ENCODE measurements at regions not wholly inside any gene's neighbourhood (a gene's known extent, or its start where the extent isn't known, plus 50 kb on each side); places are given as distances from the start of the nearest gene placed in this dataset.

DNA sequence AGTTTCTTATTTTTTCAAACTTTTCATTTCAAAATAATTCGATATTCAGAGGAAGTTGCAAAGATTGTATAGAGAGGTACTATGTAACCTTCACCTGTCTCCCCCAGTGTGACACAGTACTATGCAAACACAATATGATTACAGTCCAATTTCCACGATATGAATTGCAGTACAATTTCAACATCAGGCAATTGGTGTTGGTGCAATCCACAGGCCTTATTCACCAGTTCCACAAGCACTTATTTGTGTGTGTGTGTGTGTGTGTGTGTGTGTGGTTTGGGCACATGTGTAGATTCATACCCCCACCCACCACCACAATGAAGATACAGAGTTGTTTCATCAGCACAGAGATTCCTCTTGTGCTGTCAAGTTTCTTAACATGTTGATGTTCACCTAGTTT, 69.7 kb upstream of the ARL4C start:
- Histone ChIP-seq H3K9me3 (ENCODE audit: low read length) (no peaks in the 10 kb centered on the region), H3K27ac (ENCODE audit: low read length) (no peak overlapping the region)

DNA sequence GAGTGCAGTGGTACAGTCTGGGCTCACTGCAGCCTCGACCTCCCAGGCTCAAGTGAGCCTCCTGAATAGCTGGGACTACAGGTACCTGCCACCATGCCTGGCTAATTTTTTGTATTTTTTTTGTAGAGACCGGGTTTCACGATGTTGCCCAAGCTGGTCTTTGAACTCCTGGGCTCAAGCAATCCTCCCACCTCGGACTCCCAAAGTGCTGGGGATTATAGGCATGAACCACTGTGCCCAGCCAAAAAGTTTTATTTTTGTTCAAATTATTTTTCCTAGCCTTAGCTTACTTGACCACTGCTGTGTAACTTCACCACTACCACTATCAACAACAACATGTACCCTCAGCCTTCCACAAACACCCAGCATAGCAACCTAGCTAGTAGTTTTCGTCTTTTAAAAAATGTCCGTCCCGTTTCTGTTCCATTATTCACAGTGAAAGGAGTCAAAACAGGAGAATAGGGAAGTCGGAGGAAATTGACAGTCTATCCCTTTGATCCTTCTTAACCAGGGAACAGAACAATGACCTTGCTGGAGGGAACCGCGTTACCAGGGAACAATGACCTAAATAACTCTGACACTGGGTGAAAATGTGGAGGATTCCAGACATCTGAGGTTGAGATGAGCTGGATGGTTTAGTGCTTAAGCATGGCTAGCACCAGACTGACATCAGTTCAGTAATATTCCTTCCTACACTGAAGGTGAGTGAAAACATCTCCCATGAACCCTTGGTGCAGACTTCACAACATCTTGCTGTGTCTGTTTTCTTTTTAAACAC, 69.2 kb upstream of the ARL4C start:
- Histone ChIP-seq H3K9me3 (ENCODE audit: low read length) (no peaks in the 10 kb centered on the region), H3K36me3 (ENCODE audit: insufficient read depth, low read length) (no peaks in the 10 kb centered on the region), H3K27ac (ENCODE audit: low read length) (no peak overlapping the region), H3F3A (ENCODE audit: insufficient read depth, low read length, poor library complexity, severe bottlenecking) (no peaks in the 10 kb centered on the region), H3K79me2 (replicated peaks; ENCODE audit: insufficient read depth, low read length) (no peaks in the 10 kb centered on the region), H3K9ac (ENCODE audit: low read length) (no peak overlapping the region), H2AFZ (ENCODE audit: low read depth, low read length) (no peak overlapping the region), H4K20me1 (ENCODE audit: insufficient read depth) (no peaks in the 10 kb centered on the region), H3K4me3 (ENCODE audit: low read length) (no peak overlapping the region), H3K9me2 (ENCODE audit: insufficient read depth, low read length) (no peaks in the 10 kb centered on the region), H3K27me3 (ENCODE audit: insufficient read depth, low read depth, low read length) (no peaks in the 10 kb centered on the region), H3K4me2 (ENCODE audit: low read length) (no peak overlapping the region)
- TF ChIP-seq, protein P1, sequence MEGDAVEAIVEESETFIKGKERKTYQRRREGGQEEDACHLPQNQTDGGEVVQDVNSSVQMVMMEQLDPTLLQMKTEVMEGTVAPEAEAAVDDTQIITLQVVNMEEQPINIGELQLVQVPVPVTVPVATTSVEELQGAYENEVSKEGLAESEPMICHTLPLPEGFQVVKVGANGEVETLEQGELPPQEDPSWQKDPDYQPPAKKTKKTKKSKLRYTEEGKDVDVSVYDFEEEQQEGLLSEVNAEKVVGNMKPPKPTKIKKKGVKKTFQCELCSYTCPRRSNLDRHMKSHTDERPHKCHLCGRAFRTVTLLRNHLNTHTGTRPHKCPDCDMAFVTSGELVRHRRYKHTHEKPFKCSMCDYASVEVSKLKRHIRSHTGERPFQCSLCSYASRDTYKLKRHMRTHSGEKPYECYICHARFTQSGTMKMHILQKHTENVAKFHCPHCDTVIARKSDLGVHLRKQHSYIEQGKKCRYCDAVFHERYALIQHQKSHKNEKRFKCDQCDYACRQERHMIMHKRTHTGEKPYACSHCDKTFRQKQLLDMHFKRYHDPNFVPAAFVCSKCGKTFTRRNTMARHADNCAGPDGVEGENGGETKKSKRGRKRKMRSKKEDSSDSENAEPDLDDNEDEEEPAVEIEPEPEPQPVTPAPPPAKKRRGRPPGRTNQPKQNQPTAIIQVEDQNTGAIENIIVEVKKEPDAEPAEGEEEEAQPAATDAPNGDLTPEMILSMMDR (IDR thresholded peaks at IDR 0.05; ENCODE audit: poor library complexity, severe bottlenecking): no peak
- TF ChIP-seq, protein P2, sequence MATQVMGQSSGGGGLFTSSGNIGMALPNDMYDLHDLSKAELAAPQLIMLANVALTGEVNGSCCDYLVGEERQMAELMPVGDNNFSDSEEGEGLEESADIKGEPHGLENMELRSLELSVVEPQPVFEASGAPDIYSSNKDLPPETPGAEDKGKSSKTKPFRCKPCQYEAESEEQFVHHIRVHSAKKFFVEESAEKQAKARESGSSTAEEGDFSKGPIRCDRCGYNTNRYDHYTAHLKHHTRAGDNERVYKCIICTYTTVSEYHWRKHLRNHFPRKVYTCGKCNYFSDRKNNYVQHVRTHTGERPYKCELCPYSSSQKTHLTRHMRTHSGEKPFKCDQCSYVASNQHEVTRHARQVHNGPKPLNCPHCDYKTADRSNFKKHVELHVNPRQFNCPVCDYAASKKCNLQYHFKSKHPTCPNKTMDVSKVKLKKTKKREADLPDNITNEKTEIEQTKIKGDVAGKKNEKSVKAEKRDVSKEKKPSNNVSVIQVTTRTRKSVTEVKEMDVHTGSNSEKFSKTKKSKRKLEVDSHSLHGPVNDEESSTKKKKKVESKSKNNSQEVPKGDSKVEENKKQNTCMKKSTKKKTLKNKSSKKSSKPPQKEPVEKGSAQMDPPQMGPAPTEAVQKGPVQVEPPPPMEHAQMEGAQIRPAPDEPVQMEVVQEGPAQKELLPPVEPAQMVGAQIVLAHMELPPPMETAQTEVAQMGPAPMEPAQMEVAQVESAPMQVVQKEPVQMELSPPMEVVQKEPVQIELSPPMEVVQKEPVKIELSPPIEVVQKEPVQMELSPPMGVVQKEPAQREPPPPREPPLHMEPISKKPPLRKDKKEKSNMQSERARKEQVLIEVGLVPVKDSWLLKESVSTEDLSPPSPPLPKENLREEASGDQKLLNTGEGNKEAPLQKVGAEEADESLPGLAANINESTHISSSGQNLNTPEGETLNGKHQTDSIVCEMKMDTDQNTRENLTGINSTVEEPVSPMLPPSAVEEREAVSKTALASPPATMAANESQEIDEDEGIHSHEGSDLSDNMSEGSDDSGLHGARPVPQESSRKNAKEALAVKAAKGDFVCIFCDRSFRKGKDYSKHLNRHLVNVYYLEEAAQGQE (IDR thresholded peaks at IDR 0.05; ENCODE audit: borderline replicate concordance): no peak
- TF ChIP-seq TAF1 (IDR thresholded peaks at IDR 0.05; ENCODE audit: low read depth) (no peak), MXI1 (conservative IDR thresholded peaks at IDR 0.05; ENCODE audit: poor library complexity, severe bottlenecking) (no peak), EZH2 (IDR thresholded peaks at IDR 0.05; ENCODE audit: borderline replicate concordance, insufficient read depth, low read length, poor library complexity, severe bottlenecking) (no peak), SMC3 (conservative IDR thresholded peaks at IDR 0.05; ENCODE audit: poor library complexity) (no peak), RAD21 (conservative IDR thresholded peaks at IDR 0.05) (no peak), POLR2AphosphoS5 (IDR thresholded peaks at IDR 0.05) (no peak), EP300 (conservative IDR thresholded peaks at IDR 0.05; ENCODE audit: poor library complexity, severe bottlenecking) (no peak)

More for the DNA sequence above, 69.7 kb upstream of the ARL4C start:
- Histone ChIP-seq H3K9ac (ENCODE audit: low read length) (no peak overlapping the region), H3K4me2 (ENCODE audit: low read length) (no peak overlapping the region), H3K9me2 (ENCODE audit: insufficient read depth, low read length) (no peaks in the 10 kb centered on the region), H3K36me3 (ENCODE audit: insufficient read depth, low read length) (no peaks in the 10 kb centered on the region), H3K27me3 (ENCODE audit: insufficient read depth, low read depth, low read length) (no peaks in the 10 kb centered on the region), H2AFZ (ENCODE audit: low read depth, low read length) (no peak overlapping the region), H3K79me2 (replicated peaks; ENCODE audit: insufficient read depth, low read length) (no peaks in the 10 kb centered on the region), H4K20me1 (ENCODE audit: insufficient read depth) (no peaks in the 10 kb centered on the region), H3K4me3 (ENCODE audit: low read length) (no peak overlapping the region), H3F3A (ENCODE audit: insufficient read depth, low read length, poor library complexity, severe bottlenecking) (no peaks in the 10 kb centered on the region)
- no peak for TF ChIP-seq POLR2AphosphoS5 (IDR thresholded peaks at IDR 0.05)
- TF ChIP-seq EZH2 (IDR thresholded peaks at IDR 0.05; ENCODE audit: borderline replicate concordance, insufficient read depth, low read length, poor library complexity, severe bottlenecking): no peak
- no peak for TF ChIP-seq SMC3 (conservative IDR thresholded peaks at IDR 0.05; ENCODE audit: poor library complexity)
